ENCODE measurements at regions not wholly inside any gene's neighbourhood (a gene's known extent, or its start where the extent isn't known, plus 50 kb on each side); places are given as distances from the start of the nearest gene placed in this dataset.

- TF ChIP-seq GATA2 (IDR thresholded peaks at IDR 0.05; ENCODE audit: low read depth, low read length) (no peak), GATA3 (IDR thresholded peaks at IDR 0.05; ENCODE audit: low read depth, low read length) (no peak)
Measured at GRCh38 chr1:83493633-83494032, 505.3 kb downstream of the TTLL7 start.
